ENCODE measurements at regions not wholly inside any gene's neighbourhood (a gene's known extent, or its start where the extent isn't known, plus 50 kb on each side); places are given as distances from the start of the nearest gene placed in this dataset.

DNA sequence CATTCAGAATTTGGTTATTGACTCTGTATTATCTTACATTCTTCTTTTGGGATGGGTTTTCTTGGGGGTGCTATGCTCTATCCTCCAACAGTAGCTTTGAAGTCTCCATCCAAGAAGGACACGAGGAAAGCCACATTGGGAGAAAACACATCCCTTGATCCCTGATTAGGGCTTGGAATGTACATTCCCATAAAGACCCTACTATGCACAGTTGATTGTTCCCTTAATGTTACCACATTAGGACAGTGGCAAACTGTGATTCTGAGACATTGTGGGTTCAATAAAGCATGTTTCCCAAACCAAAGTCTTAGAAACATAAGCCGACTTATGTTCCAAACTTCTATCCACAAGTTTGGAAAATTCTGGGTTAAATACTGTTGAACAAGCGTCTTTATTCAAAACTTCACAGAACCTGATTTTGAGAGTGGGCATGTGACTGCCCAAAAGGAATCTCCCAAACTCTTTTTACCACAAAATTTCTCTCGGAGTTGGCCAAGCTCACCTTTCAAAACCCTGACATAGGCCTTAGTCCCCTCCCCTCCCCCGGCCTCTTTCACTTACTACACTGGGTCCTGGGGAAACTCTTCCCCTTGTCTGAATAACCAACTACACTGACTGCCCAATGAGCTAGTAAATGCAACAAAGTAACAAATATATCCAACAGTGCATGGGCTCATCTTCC is 177.0 kb upstream of the KAZN start:
- Histone ChIP-seq H3K27me3 (no peaks in the 10 kb centered on the region), H3K27ac (no peak overlapping the region)

DNA sequence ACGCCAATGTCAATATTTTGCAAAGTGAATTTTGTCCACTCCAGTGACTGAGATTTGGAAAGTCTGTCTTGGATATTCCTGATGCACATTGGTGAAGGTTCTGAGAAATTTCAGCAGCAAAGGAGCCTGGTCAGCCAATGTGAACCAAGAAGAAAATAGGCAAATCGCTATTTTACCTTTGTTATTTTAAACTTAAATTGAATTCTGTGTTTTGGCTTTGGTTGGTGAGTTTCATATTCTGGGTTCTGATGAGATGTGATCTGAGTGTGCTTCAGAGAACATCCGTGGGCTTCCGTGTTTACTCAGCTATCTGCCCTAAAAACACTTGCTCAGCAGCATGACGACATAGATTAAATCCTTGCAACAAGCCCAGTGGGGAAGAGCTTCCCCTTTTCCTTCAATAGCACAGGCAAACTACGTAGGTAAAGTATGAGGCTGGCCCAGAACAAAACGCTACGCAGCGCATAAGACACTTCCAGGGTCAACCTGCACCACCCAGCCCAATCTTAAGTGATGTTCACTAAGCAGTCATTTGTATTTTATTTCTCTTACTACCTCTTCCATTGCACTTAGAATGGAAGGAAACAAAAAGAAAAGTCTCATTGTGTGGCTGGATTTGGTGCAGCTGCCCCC is 176.4 kb upstream of the KAZN start:
- no peak for TF ChIP-seq POLR2A (IDR thresholded peaks at IDR 0.05)
- TF ChIP-seq POLR2AphosphoS5 (IDR thresholded peaks at IDR 0.05), result no peak
- no peak for TF ChIP-seq EP300 (IDR thresholded peaks at IDR 0.05; ENCODE audit: low read depth)
- TF ChIP-seq, protein P1, sequence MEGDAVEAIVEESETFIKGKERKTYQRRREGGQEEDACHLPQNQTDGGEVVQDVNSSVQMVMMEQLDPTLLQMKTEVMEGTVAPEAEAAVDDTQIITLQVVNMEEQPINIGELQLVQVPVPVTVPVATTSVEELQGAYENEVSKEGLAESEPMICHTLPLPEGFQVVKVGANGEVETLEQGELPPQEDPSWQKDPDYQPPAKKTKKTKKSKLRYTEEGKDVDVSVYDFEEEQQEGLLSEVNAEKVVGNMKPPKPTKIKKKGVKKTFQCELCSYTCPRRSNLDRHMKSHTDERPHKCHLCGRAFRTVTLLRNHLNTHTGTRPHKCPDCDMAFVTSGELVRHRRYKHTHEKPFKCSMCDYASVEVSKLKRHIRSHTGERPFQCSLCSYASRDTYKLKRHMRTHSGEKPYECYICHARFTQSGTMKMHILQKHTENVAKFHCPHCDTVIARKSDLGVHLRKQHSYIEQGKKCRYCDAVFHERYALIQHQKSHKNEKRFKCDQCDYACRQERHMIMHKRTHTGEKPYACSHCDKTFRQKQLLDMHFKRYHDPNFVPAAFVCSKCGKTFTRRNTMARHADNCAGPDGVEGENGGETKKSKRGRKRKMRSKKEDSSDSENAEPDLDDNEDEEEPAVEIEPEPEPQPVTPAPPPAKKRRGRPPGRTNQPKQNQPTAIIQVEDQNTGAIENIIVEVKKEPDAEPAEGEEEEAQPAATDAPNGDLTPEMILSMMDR (IDR thresholded peaks at IDR 0.05), result no peak
- 58 to 86% methylated on average over 8 to 9 of the region's 9 CpGs for WGBS, 2 donors (ENCODE audit: low coverage in 1 of 2)

More for the DNA sequence above, 177.0 kb upstream of the KAZN start:
- Histone ChIP-seq H3K4me1 (no peaks in the 10 kb centered on the region), H3K9me3 (no peaks in the 10 kb centered on the region), H3K4me3 (no peak overlapping the region), H3K36me3 (no peaks in the 10 kb centered on the region)
- TF ChIP-seq, protein P1 (IDR thresholded peaks at IDR 0.05), result no peak
- TF ChIP-seq POLR2AphosphoS5 (IDR thresholded peaks at IDR 0.05) (no peak), EP300 (IDR thresholded peaks at IDR 0.05; ENCODE audit: low read depth) (no peak), POLR2A (IDR thresholded peaks at IDR 0.05) (no peak)
- no peak for DNase-seq
- in situ Hi-C loops (cut with MboI; ENCODE audit: low pct_ligation_motif_present in 1 of 4, low pct_unique_long_range_greater_than_20kb in 1 of 4, low sequenced_read_pairs in 3 of 4), result no loop called here
- 91 to 100% methylated on average over 1 to 5 of the region's 5 CpGs for WGBS, 2 donors (ENCODE audit: low coverage in 1 of 2)
- intact Hi-C loops (cut with DNase I; ENCODE audit: low total_unique reads), result no loop called here

GRCh38 chr1:14424325-14425002 is 174.0 kb upstream of the KAZN start:
- TF ChIP-seq EP300 (IDR thresholded peaks at IDR 0.05; ENCODE audit: low read depth), result no peak
- no peak for TF ChIP-seq POLR2A (IDR thresholded peaks at IDR 0.05)
- no peak for TF ChIP-seq POLR2AphosphoS5 (IDR thresholded peaks at IDR 0.05)
- TF ChIP-seq, protein P1 (IDR thresholded peaks at IDR 0.05), result no peak
- WGBS, 2 donors (ENCODE audit: low coverage in 1 of 2), result 80 to 87% methylated on average over 1 to 9 of the region's 9 CpGs
- H3K27me3 ChIP-seq, result no peaks in the 10 kb centered on the region
- H3K36me3 ChIP-seq, result no peaks in the 10 kb centered on the region
- H3K4me3 ChIP-seq, result no peak overlapping the region
- H3K9me3 ChIP-seq, result no peaks in the 10 kb centered on the region
- in situ Hi-C loops (cut with MboI; ENCODE audit: low pct_ligation_motif_present in 1 of 4, low pct_unique_long_range_greater_than_20kb in 1 of 4, low sequenced_read_pairs in 3 of 4) (no loop called here), intact Hi-C loops (cut with DNase I; ENCODE audit: low total_unique reads) (no loop called here)
- no peaks in the 10 kb centered on the region for H3K4me1 ChIP-seq
- H3K27ac ChIP-seq, result no peak overlapping the region
- DNase-seq, result no peak

More for the DNA sequence above, 176.4 kb upstream of the KAZN start:
- Histone ChIP-seq H3K27me3 (no peaks in the 10 kb centered on the region), H3K36me3 (no peaks in the 10 kb centered on the region), H3K4me3 (no peak overlapping the region), H3K4me1 (no peaks in the 10 kb centered on the region), H3K27ac (no peak overlapping the region), H3K9me3 (no peaks in the 10 kb centered on the region)
- no peak for DNase-seq
- in situ Hi-C loops (cut with MboI; ENCODE audit: low pct_ligation_motif_present in 1 of 4, low pct_unique_long_range_greater_than_20kb in 1 of 4, low sequenced_read_pairs in 3 of 4), result no loop called here
- intact Hi-C loops (cut with DNase I; ENCODE audit: low total_unique reads), result no loop called here

DNA sequence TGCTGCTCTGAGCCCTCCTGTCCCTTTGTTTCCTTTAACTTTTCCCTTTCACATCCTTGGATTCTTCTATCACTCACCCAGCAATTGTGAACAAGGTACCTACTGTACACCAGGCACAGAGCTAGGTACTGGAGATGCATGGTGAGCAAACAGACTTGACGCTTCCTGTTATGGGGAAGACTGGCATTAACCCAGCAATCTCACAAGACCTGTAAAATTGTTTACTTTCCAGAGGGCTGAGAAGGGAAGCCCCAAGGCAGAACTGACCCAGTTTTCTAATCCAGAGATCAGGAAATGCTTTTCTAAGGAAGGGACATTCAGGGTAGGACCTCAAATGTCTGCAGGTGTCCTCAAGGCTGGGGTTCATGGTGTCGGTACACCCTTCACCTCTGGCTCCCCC is 171.6 kb upstream of the KAZN start:
- TF ChIP-seq, protein P1 (IDR thresholded peaks at IDR 0.05), result no peak
- TF ChIP-seq POLR2A (IDR thresholded peaks at IDR 0.05), result no peak
- no peak for TF ChIP-seq EP300 (IDR thresholded peaks at IDR 0.05; ENCODE audit: low read depth)
- no peak for TF ChIP-seq POLR2AphosphoS5 (IDR thresholded peaks at IDR 0.05)
- Histone ChIP-seq H3K4me3 (no peak overlapping the region), H3K9me3 (no peaks in the 10 kb centered on the region), H3K4me1 (no peaks in the 10 kb centered on the region), H3K36me3 (no peaks in the 10 kb centered on the region), H3K27ac (no peak overlapping the region), H3K27me3 (no peaks in the 10 kb centered on the region)
- intact Hi-C loops (cut with DNase I; ENCODE audit: low total_unique reads) (no loop called here), in situ Hi-C loops (cut with MboI; ENCODE audit: low pct_ligation_motif_present in 1 of 4, low pct_unique_long_range_greater_than_20kb in 1 of 4, low sequenced_read_pairs in 3 of 4) (no loop called here)
- WGBS, 2 donors (ENCODE audit: low coverage in 1 of 2), result 71 to 79% methylated on average over 1 to 2 of the region's 2 CpGs
- no peak for DNase-seq
